Left kidney (tissue), 1 donor: ENCODE measurements at regions not wholly inside any gene's neighbourhood (a gene's known extent, or its start where the extent isn't known, plus 50 kb on each side); places are given as distances from the start of the nearest gene placed in this dataset.
"Not testable (repeated sequence)": the region's sequence is repeated elsewhere in the genome, so short reads cannot be mapped to it uniquely, and the experiment has no call there.

Experiments used
- DNase-seq: peaks from one replicate; pipeline ENCODE4 v3.0.0-alpha.2; 2013

- no peak for DNase-seq
Measured at GRCh38 chr15:31178705-31179104, 77.2 kb upstream of the TRPM1 start.

GRCh38 chr15:31179693-31180092 lies 78.2 kb upstream of the TRPM1 start:
- DNase-seq: no peak

DNA sequence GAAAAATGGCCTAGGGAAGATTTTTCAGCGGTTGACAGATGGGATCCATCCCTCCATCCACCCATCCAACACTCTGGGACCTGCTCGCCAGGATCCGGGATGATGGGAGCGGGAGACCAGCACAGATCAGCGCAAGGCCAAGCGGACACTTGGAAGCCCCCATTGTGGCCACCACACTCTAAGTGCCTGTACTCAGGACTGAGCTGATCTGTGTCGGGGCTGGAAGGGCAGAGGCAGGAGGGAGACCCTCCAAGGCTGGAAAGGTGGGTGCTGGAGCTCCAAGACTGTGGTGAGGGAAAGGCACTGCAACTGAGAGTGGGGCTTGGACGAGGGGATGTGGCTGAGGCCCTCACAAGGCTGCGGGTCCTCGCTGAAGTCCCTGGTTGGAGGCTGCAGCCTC lies 91.8 kb upstream of the TRPM1 start:
- DNase-seq: no peak

GRCh38 chr15:31195871-31196270 lies 94.3 kb upstream of the TRPM1 start:
- no peak for DNase-seq

DNA sequence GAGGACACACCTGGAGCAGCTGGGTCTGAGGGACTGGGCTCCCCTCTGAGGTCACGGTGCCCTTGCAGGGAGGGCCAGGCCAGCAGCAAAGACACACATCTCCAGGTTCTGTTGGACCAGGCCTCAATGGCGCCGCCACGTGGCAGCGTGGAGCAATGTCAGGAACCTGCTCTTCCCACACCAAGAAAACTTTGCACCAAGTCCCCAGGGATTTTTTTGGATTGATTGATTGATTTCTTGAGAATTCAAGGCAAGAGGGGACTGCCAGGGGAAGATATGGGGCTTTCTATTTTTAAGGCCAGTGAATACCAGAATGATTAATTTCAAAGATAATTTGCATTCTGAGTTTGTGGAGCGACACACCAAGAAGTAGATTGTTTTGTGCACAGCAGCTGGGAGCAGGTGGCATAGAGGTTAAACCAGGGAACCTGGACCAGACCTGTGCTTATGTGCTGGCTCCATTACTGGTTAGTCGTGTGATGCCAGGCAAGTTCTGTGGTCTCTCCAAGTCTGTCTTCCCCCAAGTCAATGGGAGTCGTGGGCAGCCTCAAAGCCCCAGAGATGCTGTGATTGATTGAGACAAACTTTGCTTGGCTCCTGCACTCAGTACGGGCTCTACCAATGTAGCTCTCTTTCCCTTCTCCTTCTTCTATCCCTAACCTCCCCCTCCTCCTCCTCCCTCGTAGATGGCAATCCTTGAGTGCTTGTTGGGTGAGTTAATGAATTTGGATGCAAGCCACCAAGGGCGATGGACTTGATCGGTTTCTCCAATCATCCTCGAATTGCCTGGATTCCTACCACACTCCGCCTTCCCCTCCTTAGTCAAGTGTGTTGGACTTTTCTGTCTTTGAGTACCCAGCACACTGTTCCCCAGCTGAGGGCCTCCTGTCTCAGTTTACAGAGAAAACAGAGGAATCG lies 96.2 kb upstream of the TRPM1 start:
- no peak for DNase-seq

GRCh38 chr15:31200735-31201151 lies 99.2 kb upstream of the TRPM1 start:
- DNase-seq: peak; percentile 75

DNA sequence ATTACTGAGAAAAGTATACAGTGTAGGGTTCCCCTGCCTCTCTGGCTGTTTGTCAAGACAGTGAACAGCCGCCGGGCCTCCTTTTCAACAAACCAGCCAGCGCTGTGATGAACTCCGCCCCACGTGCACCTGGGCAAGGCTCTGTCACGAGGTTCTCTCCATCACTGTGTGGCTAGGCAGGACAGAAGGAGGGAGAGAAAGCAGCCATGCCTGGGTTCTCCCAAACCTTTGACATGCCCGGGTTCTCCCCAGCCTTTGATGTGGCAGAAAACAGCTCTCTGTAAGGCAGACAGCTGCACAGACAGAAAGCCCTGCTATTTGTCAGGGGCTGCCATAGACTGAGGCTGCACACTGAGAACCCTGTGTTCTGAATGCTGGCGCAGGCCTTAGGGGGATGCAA lies 101.4 kb upstream of the TRPM1 start:
- DNase-seq: no peak

DNA sequence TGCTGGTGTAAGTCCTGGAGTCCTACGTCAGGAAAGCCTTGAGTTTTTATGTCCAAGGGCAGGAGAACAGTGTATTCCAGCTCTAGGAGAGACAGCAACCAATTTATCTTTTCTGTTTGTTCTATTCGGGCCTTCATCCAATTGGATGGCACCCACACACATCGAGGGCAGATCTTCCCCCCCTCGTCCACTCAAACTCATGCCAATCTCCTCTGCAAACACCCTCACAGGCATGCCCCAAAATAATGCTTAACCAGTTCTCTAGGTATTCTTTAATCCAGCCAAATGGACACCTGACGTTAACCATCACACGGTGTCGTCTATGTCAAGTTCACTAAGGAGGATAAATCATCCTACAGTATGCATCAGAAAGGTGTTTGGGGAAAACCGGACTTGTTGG lies 102.5 kb upstream of the TRPM1 start:
- no peak for DNase-seq

GRCh38 chr15:31206386-31207181 lies 105.1 kb upstream of the TRPM1 start:
- DNase-seq: peak; percentile 56

DNA sequence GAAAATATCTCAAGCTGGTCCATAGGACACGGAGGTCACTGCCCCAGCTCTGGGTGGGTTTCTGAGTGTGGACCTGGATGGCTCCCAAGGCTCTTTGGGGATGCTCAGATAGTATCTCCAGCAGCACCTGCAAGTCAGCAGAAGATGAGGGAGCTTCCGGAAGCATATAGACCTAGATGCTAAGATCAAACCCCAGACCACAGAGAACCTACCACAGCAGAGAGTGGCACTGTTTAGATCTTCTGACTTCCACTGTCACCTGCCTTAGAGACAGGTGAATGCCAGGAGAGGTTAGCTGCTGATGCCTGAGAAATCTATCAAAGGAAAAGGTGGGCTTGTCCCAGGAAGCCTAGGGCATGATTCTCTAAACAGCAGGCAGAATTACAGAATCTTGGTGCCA lies 105.7 kb upstream of the TRPM1 start:
- DNase-seq: no peak

- not testable (repeated sequence) for DNase-seq
Measured at GRCh38 chr15:31207861-31208260, 106.3 kb upstream of the TRPM1 start.

DNA sequence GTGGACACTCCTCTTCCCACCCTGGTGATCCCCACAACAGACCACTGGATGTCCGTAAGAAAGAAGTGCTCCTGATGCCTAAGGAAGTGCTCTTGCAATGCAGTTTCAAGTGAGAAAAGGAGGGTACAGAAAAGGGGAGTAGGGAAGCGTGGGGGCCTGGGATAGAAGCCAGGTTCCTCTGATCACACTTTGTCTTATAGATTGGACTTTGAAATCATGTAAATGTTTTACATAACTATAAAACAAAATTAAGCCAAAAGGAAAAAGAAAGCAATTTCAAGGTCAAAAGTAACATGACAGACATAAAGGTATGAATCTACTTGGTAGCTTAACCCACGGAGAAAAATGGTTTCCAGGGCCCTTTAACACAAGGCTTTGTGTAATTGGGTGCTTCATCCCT lies 107.3 kb upstream of the TRPM1 start:
- DNase-seq: no peak

- no peak for DNase-seq
Measured at GRCh38 chr15:31211353-31211752, 109.8 kb upstream of the TRPM1 start.

DNA sequence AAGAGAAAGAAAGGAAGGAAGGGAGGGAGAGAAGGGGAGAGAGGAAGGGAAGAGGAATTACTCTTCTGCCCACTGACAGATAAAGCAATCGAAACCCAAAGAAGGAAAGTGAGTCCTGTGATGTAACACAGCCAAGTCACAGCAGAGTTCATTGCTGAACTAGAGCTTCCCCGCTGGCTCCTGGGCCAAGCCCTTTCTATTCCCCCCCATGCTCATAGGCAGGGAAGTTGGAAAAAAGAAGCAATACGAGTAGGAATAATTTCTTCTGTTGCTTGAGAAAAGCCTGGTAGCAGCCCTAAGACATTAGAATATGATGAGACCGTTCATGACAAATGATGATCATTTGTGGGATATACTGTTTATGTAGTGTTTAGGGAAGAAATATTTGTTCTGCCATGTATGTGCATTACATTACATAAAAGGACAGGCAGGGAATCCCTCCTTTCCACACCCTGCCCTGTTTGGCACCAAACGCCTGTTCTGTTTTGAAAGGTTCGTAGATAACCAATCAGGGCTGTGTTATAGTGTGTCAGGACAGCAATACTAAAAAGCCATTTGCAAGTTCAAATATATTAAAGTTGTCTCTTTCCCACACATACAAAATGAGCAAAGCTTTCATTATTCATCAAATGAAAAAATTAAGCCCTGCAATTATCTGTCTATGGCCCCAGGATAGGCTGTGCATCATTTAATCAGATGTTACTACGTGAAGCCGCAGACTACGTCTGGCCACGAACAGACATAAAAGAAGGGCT lies 111.0 kb upstream of the TRPM1 start:
- no peak for DNase-seq

- DNase-seq: no peak
Measured at GRCh38 chr15:31214158-31214863, 112.3 kb upstream of the KLF13 start.

GRCh38 chr15:31214864-31215489 lies 111.7 kb upstream of the KLF13 start:
- DNase-seq: no peak

DNA sequence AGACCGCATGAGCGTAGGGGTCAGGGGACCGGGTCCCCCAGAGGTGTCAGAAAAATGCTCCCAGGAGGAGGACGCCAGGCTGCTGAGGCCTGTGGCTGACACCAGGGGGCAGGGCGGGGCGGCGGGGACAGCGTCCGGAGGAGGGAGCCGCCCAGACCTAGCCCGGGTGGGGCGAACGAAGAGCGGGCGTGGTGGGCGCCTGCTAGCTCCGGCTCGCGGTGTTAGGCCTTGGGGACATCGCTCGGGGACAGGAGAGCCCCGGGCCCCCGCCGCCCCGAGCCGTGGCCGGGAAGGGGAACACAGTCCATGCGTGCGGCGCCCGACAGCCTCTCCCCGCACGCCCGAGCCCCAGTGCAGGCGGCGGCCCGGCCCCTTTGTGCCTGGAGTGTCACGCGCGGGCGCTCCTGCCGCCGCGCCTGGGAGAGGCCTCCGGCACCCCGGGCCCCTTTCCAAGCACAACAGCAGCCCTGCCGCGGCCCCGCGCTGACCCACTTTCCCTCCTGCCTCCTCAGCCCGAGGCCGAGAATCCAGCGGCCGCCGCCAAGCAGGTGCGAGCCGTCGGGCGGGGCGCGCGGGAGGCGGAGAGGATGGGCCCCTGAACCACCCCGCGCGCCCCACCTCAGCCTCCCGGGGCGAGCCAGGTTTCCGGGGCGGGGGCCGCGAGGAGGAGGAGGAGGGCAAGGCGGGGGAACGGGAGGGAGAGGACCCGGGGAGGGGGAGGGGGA lies 111.0 kb upstream of the KLF13 start:
- DNase-seq: peak; percentile 75

DNA sequence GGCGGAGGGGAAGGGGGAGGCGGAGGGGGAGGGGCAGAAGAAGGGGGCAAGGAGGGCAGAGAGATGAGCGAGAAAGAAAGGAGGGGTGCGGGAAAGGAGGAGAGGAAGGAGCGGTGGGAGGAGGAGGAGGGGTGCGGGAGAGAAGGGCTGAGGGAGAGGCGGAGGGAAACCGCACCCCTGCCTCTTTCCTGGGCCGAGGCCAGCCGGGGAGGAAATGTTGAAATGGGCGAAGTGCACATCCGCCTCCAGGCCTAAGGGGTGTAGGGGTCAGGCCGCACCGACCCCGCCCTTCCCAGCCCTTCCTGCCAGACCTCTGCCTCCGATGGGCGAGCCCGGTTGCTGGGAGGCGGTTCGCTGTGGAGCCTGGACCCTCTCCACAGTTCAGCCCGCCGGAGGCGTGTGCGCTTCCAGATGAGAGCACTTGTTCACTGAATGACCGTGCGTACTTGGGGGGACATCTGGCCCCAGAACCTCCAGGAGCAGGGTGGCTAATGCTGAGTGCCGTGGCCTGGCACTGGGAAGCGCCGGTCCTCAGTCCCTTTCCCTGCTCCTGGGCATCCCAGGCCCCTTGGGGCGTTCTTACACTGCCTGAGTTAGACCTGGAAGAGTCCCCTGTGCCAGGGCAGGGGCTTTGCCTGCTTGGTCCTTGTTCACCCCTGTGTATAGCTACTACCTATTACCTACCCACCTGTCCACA lies 110.3 kb upstream of the KLF13 start:
- DNase-seq: peak; percentile 40

DNA sequence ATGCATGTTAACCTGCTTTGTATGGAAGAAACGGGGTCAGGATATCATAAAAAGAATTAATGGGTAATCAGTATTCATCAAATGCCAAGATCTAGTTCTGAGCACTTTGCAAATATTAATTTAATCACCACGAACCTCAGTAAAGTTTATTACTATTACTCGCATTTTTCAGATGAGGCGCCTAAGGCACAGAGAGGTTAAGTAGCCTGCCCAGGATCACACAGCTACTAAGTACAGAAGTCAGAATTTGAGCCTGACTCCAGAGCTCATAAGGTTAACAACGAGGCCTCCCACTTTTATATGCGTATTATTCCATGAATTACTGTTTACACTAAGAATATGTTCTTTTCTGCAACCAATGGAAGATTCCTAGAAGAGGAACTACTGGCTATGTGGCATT lies 109.6 kb upstream of the KLF13 start:
- no peak for DNase-seq
